MM.1S (cell line): ENCODE measurements at regions not wholly inside any gene's neighbourhood (a gene's known extent, or its start where the extent isn't known, plus 50 kb on each side); places are given as distances from the start of the nearest gene placed in this dataset.

Source experiments
- EZH2 ChIP-seq: fragments of 300-600 bp; sonication (generic); optimal IDR thresholded peaks from 2 replicates; pipeline ENCODE3; 2017; ENCODE audit warnings: low read depth, mild to moderate bottlenecking, antibody characterized with exemption, low read length, mixed read lengths
- EZH2phosphoT487 ChIP-seq: fragments of 300-600 bp; sonication (generic); IDR thresholded peaks from 2 replicates; pipeline ENCODE4 v1.6.1; 2018; ENCODE audit warnings: antibody characterized with exemption, low read length
- TF ChIP-seq, protein P1 (sequence below): fragments of 300-600 bp; sonication (generic); IDR thresholded peaks from 2 replicates; pipeline ENCODE4 v1.5.1; 2016; ENCODE audit warnings: antibody characterized with exemption, low read length, mixed read lengths

DNA sequence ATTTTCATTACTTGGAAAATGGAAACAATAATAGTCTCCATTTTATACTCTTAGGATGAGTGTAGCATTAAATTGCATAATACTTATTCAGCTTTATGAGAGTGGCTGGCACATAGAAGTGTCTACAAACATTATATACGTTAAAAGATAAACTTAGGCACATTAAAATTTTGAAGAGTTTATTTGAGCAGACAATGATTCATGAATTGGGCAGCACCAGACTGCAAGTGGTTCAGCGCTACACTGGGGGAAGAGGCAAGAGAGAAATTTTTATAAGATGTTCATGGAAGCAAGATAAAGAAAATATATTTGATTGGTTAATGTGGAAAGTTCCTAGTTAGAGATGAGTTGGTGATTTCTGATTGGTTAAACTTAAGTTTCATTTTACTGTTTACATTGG, 243.7 kb downstream of the RASEF start:
- TF ChIP-seq, protein P1, sequence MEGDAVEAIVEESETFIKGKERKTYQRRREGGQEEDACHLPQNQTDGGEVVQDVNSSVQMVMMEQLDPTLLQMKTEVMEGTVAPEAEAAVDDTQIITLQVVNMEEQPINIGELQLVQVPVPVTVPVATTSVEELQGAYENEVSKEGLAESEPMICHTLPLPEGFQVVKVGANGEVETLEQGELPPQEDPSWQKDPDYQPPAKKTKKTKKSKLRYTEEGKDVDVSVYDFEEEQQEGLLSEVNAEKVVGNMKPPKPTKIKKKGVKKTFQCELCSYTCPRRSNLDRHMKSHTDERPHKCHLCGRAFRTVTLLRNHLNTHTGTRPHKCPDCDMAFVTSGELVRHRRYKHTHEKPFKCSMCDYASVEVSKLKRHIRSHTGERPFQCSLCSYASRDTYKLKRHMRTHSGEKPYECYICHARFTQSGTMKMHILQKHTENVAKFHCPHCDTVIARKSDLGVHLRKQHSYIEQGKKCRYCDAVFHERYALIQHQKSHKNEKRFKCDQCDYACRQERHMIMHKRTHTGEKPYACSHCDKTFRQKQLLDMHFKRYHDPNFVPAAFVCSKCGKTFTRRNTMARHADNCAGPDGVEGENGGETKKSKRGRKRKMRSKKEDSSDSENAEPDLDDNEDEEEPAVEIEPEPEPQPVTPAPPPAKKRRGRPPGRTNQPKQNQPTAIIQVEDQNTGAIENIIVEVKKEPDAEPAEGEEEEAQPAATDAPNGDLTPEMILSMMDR = no peak
- no peak for TF ChIP-seq EZH2
- no peak for TF ChIP-seq EZH2phosphoT487
